ENCODE measurements at regions not wholly inside any gene's neighbourhood (a gene's known extent, or its start where the extent isn't known, plus 50 kb on each side); places are given as distances from the start of the nearest gene placed in this dataset.

DNA sequence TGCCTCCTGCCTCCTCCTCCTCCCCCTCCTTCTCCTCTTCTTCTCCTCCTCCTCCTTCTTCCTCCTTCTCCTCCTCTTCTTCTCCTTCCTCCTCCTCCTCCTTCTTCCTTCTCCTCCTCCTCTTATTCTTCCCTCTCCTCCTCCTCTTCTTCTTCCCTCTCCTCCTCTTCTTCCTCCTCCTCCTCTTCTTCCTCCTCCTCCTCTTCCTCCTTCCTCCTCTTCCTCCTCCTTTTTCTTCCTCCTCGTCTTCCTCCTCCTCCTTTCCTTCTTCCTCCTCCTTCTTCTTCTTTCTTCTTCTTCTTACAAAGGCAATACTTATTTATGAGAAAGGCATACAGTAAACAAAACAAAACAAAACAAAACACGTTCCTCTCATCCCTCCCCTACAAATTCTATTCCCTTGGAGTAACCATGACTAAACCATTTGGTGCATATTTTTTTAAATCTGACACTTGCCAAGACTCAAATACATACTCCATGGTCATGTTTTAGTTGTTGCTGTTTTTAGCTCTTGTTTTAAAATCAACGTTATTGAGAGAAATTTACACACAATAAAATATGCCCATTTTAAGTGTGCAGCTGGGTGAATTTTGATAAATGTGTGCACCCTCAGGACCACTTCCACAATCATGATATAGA, 135.6 kb downstream of the FOXD1 start:
- Histone ChIP-seq H2BK120ac (ENCODE audit: low read depth, low read length, poor library complexity, severe bottlenecking) (no peak overlapping the region), H4K20me1 (ENCODE audit: control insufficient read depth, insufficient read depth, insufficient read length) (no peaks in the 10 kb centered on the region), H3T11ph (ENCODE audit: low read length) (no peak overlapping the region), H4K8ac (replicated peaks; ENCODE audit: insufficient read length, low read depth, low read length) (no peak overlapping the region), H3K27ac (ENCODE audit: insufficient read length, low read depth, low read length) (no peak overlapping the region), H2AFZ (ENCODE audit: low read length) (no peak overlapping the region), H3K27me3 (ENCODE audit: insufficient read depth, low read length) (peaks cover 6% of the 10 kb centered on the region; the same call in 1 of the 2 replicates), H2BK12ac (ENCODE audit: insufficient read length, low read depth, low read length) (no peak overlapping the region), H3K14ac (ENCODE audit: insufficient read depth, low read length) (no peak overlapping the region), H3K4me2 (ENCODE audit: insufficient read depth, insufficient read length, low read length) (no peak overlapping the region), H3K23me2 (ENCODE audit: insufficient read length, low read depth, low read length, poor library complexity, severe bottlenecking) (peaks cover 4% of the 10 kb centered on the region), H3K56ac (ENCODE audit: insufficient read length, low read depth, low read length) (no peak overlapping the region), H2BK20ac (ENCODE audit: low read depth, low read length, poor library complexity, severe bottlenecking) (no peak overlapping the region), H3K18ac (ENCODE audit: insufficient read length, low read depth, low read length) (no peak overlapping the region), H3K9ac (ENCODE audit: extremely low read depth, insufficient read length, low read length) (no peak overlapping the region), H3K23ac (ENCODE audit: insufficient read length, low read depth, low read length) (no peak overlapping the region), H3K79me2 (ENCODE audit: insufficient read depth, low read length) (no peaks in the 10 kb centered on the region), H3K4ac (ENCODE audit: low read depth, low read length) (no peak overlapping the region), H3K79me1 (ENCODE audit: insufficient read depth, low read depth, low read length, poor library complexity, severe bottlenecking) (no peaks in the 10 kb centered on the region), H2BK15ac (ENCODE audit: low read depth, low read length) (no peak overlapping the region), H4K91ac (ENCODE audit: insufficient read length, low read depth, low read length) (no peak overlapping the region), H4K5ac (ENCODE audit: insufficient read length, low read depth, low read length) (no peak overlapping the region), H2AK5ac (ENCODE audit: insufficient read length, low read length) (no peak overlapping the region), H3K4me1 (ENCODE audit: insufficient read depth, low read length) (no peaks in the 10 kb centered on the region), H2BK5ac (ENCODE audit: insufficient read length, low read length) (no peak overlapping the region), H3K9me3 (ENCODE audit: control insufficient read depth, low read depth, low read length) (no peaks in the 10 kb centered on the region)
- TF ChIP-seq CTCF (conservative IDR thresholded peaks at IDR 0.05): no peak
- Mint-ChIP-seq H3K27me3 (ENCODE audit: low read depth) (peaks cover 67% of the 10 kb centered on the region), H3K36me3 (ENCODE audit: insufficient read depth in 1 of 3, low read depth in 3 of 3) (no peaks in the 10 kb centered on the region), H3K4me3 (no peak overlapping the region), H3K27ac (no peak overlapping the region), H3K9me3 (no peaks in the 10 kb centered on the region), H3K4me1 (peaks cover 10 to 12% of the 10 kb centered on the region in 2 experiments)
- 100% methylated on average over 1 of the region's 3 CpGs for WGBS (ENCODE audit: extremely low coverage, insufficient read length, low lambda C conversion rate)
- no peak for DNase-seq

Data from H9 (cell line).